ENCODE measurements at regions not wholly inside any gene's neighbourhood (a gene's known extent, or its start where the extent isn't known, plus 50 kb on each side); places are given as distances from the start of the nearest gene placed in this dataset.

DNA sequence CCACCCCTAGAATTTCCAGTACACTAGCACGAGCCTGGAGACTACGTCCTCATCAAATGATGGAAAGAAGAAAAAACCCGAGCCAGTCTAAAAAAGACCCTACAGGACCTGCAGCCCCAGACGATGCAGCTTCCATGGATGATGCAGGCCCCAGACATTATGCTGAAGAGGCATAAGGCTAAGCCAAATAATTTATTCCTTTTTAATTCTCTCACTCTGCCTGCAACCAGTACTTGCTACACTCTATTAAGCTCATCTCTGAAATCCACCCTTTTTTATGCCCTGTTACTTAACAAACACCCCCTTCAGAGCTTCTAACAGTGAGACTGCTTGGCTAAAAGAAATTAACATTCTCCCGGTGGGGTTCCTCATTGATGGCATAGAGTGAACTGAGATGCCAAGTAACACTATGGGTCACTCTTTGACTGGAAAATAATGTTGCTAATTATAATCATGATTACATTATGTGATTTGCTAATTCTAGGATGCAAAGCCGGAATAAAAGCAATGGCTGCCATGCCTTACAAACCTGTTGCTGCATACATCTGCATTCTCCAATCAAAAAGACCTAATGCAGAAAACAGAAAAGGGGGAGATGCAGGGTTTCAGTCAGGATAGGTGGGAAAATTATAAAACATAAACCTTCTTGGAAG, 1462.4 kb downstream of the UQCRFS1 start:
- TF ChIP-seq, protein P1, sequence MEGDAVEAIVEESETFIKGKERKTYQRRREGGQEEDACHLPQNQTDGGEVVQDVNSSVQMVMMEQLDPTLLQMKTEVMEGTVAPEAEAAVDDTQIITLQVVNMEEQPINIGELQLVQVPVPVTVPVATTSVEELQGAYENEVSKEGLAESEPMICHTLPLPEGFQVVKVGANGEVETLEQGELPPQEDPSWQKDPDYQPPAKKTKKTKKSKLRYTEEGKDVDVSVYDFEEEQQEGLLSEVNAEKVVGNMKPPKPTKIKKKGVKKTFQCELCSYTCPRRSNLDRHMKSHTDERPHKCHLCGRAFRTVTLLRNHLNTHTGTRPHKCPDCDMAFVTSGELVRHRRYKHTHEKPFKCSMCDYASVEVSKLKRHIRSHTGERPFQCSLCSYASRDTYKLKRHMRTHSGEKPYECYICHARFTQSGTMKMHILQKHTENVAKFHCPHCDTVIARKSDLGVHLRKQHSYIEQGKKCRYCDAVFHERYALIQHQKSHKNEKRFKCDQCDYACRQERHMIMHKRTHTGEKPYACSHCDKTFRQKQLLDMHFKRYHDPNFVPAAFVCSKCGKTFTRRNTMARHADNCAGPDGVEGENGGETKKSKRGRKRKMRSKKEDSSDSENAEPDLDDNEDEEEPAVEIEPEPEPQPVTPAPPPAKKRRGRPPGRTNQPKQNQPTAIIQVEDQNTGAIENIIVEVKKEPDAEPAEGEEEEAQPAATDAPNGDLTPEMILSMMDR (IDR thresholded peaks at IDR 0.05) = no peak
- Mint-ChIP-seq H3K36me3 (ENCODE audit: low read depth) (peaks cover 21% of the 10 kb centered on the region), H3K4me1 (peaks cover 4% of the 10 kb centered on the region), H3K4me3 (no peak overlapping the region), H3K27ac (no peak overlapping the region), H3K27me3 (ENCODE audit: low read depth, poor library complexity) (peaks cover 7% of the 10 kb centered on the region), H3K9me3 (peaks cover 86% of the 10 kb centered on the region)
- DNase-seq = no peak

DNA sequence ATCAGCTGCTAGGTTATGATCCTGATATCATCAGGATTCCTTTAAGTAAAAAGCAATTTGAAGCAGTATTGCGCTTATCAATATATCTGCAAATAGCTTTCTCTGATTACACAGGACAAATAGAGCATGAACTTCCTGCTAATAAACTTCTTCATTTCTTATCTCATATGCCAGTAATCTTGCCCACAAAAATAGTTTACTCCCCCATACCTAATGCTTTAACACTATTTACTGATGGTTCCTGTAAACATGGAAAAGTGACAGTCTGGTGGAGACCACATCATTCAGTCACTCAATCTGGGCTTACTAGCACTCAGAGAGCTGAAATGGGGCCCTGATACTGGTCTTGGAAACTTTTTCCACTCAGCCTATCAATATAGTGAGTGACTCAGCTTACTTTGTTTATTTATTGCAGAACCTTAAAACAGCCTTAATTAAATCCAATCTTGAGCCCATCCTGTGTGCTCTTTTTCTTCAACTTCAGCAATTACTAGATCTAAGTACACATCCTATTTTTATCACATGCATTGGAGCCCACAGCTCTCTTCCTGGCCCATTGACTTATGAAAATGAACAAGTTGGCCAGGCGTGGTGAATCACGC, 1464.3 kb downstream of the UQCRFS1 start:
- Mint-ChIP-seq H3K9me3 (peaks cover 80% of the 10 kb centered on the region), H3K36me3 (ENCODE audit: low read depth) (peaks cover 33% of the 10 kb centered on the region), H3K27ac (no peak overlapping the region), H3K4me1 (peaks cover 4% of the 10 kb centered on the region), H3K27me3 (ENCODE audit: low read depth, poor library complexity) (peaks cover 7% of the 10 kb centered on the region), H3K4me3 (no peak overlapping the region)
- DNase-seq = no peak
- TF ChIP-seq, protein P1 (IDR thresholded peaks at IDR 0.05) = no peak

DNA sequence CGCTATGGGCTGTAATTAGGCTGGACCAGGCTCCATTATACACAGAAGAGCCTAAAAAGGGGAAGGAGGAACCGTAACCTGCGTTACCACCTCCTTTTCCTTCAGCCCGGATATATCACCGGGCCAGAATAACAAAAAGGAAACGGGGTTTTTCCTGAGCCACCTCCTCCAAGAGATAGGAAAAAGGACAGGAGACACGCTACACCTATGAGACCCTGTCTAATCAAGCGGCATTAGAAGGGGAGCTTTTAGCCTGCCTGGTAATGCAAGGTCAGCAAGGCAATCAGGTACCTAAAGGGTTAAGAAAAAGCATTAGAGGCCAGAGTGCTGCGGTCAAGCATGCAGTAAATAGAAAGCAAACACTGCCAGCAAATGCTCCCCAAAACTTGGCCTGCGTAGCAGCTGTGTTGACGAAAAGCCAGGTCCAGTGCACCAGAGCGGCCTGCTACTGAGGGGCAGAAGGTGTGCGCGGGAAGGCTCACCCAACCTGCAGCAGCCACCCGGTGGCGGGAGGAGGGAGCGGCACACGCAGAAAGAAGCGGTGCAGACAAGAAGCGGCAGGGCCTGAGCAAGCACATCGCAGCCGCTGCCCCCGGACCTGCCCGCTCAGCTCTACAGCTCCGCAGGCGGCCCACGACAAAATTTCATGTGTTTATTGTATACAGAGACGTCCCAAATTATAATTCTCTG, 1466.1 kb downstream of the UQCRFS1 start:
- H3K4me3 Mint-ChIP-seq = no peak overlapping the region
- DNase-seq = peak; percentile 30
- H3K27ac Mint-ChIP-seq = no peak overlapping the region
- H3K27me3 Mint-ChIP-seq (ENCODE audit: low read depth, poor library complexity) = peaks cover 7% of the 10 kb centered on the region
- peaks cover 4% of the 10 kb centered on the region for H3K4me1 Mint-ChIP-seq
- TF ChIP-seq, protein P1 (IDR thresholded peaks at IDR 0.05) = no peak
- H3K36me3 Mint-ChIP-seq (ENCODE audit: low read depth) = peaks cover 33% of the 10 kb centered on the region
- peaks cover 62% of the 10 kb centered on the region for H3K9me3 Mint-ChIP-seq

DNA sequence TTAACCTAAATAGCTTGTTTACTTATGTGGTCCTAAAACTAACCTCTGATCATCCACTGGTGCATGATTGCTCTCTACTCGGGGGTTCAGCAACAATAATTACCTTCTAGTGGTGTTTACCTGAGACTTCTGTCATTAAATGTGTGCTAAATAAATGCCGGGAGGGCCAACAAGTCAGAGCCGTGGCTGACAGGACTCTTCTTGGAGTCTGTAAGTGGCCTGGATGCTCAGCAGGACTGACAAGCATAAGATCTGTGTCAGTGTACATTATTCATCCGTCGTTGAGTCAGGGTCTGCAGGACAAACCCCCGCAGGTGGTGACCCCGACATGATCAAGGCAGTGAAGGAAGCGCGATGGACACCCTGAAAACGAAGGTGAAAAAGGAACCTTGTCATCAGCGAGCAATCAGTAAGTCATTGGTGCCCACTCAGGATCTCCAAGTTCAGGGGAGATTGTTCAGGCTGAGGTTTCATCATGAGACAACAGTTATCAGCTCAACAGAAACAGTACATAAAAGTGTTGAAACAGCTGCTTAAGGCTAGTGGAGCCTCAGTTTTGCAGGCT, 1466.9 kb downstream of the UQCRFS1 start:
- Mint-ChIP-seq H3K27me3 (ENCODE audit: low read depth, poor library complexity) (peaks cover 7% of the 10 kb centered on the region), H3K4me1 (peaks cover 4% of the 10 kb centered on the region), H3K9me3 (peaks cover 58% of the 10 kb centered on the region), H3K36me3 (ENCODE audit: low read depth) (peaks cover 30% of the 10 kb centered on the region), H3K27ac (no peak overlapping the region), H3K4me3 (no peak overlapping the region)
- DNase-seq = no peak
- TF ChIP-seq, protein P1 (IDR thresholded peaks at IDR 0.05) = no peak

DNA sequence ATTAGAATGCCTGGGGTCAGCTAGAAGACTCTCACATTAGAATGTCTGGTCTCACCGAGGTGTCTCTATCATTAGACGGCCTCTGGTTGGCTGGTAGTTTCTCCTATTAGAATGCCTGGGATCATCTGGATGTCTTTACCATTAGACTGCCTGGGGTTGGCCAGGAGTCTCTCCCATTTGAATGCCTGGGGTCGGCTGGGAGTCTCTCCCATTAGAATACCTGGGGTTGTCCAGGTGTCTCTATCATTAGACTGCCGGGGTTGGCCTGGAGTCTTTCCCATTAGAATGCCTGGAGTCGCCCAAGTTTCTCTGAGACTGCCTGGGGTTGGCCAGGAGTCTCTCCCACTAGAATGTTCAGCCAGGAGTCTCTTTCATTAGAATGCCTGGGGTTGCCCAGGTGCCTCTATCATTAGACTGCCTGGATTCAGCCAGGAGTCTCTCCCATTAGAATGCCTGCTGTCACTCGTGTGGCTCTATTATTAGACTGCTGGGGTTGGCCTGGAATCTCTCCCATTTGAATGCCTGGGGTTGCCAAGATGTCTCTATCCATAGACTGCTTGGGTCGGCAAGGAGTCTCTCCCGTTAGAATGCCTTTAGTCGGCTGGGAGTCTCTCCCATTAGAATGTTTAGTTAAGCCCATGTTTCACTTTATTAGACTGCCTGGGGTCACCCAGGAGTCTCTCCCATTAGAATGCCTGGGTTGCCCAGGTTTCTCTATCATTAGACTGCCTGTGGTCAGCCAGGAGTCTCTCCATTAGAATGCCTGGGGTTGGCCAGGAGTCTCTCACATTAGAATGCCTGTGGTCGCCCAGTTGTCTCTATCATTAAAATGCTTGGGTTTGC, 1467.8 kb downstream of the UQCRFS1 start:
- H3K9me3 Mint-ChIP-seq = peaks cover 60% of the 10 kb centered on the region
- peaks cover 7% of the 10 kb centered on the region for H3K27me3 Mint-ChIP-seq (ENCODE audit: low read depth, poor library complexity)
- TF ChIP-seq, protein P1 (IDR thresholded peaks at IDR 0.05) = no peak
- DNase-seq = no peak
- H3K27ac Mint-ChIP-seq = no peak overlapping the region
- H3K36me3 Mint-ChIP-seq (ENCODE audit: low read depth) = peaks cover 29% of the 10 kb centered on the region
- H3K4me1 Mint-ChIP-seq = peaks cover 4% of the 10 kb centered on the region
- no peak overlapping the region for H3K4me3 Mint-ChIP-seq
